K562 (cell line): ENCODE measurements at regions not wholly inside any gene's neighbourhood (a gene's known extent, or its start where the extent isn't known, plus 50 kb on each side); places are given as distances from the start of the nearest gene placed in this dataset.
A peak's percentile ranks its signal among the peaks of the same experiment; 100 is the strongest.

Experiments used
- ATAC-seq: fragments of 200-7000 bp; cut with Tn5 transposase; 3 replicates; pipeline ENCODE4 v1.9.1; 2020; ENCODE audit warnings: moderate library complexity
- BruUV-seq: library from RNA; stranded (reverse); fragments of 400-500 nt; replicated peaks from 2 replicates; lab custom pipeline; 2021; lab: Mats Ljungman, UMichigan
- CTCF ChIA-PET: fragments of 300-600 bp; formaldehyde crosslinking; extraction: SDS; loops from one replicate; lab custom pipeline; 2021; ENCODE audit warnings: low intra/inter-chr PET ratio; lab: Yijun Ruan, JAX
- POLR2A ChIA-PET: fragments of 300-600, 350-650 bp; sonication (Branson Sonifier 250); formaldehyde crosslinking; extraction: SDS; loops from one replicate; lab custom pipeline; 2021; ENCODE audit warnings: antibody characterized with exemption, inconsistent platforms; lab: Yijun Ruan, JAX
- DNase-seq, 4 experiments: peaks; one replicate each; pipeline versions ENCODE4 v3.0.0 to v3.0.0-alpha.2; 2011 to 2018; ENCODE audit warnings: low spot score in 3 of 4, mixed read lengths in 3 of 4; ENCODE audit errors: extremely low read depth in 1 of 4
- FAIRE-seq: peaks from 2 replicates; lab custom pipeline; 2011; peaks lifted over from hg19 to GRCh38; lab: Jason Lieb, UNC
- H2AFZ ChIP-seq: 2 replicates; pipeline ENCODE4 v1.6.0; 2011; ENCODE audit warnings: low read depth, low read length, control low read depth, inconsistent platforms
- H3K27ac ChIP-seq: fragments of 200-600 bp; 3 replicates; pipeline ENCODE4 v1.8.0; 2011; ENCODE audit warnings: low read depth, mild to moderate bottlenecking, control low read depth, inconsistent platforms, low read length, moderate library complexity, mixed read lengths; ENCODE audit errors: extremely low read depth
- H3K27me3 ChIP-seq, 2 experiments: fragments of 300-600 bp in 1 of 2; 2 replicates in 1 of 2; 3 replicates in 1 of 2; pipeline versions ENCODE4 v1.6.0 to v1.8.0; 2011; ENCODE audit warnings: inconsistent platforms in 2 of 2, low read length in 2 of 2, mild to moderate bottlenecking in 1 of 2, mixed read lengths in 1 of 2, moderate library complexity in 1 of 2; ENCODE audit not compliant: control insufficient read depth in 2 of 2, insufficient read depth in 2 of 2
- H3K36me3 ChIP-seq: fragments of 300-600 bp; 3 replicates; pipeline ENCODE4 v1.8.0; 2011; ENCODE audit warnings: mild to moderate bottlenecking, low read length, inconsistent platforms; ENCODE audit not compliant: control insufficient read depth, insufficient read depth
- H3K4me1 ChIP-seq, 2 experiments: fragments of 200-600 bp in 1 of 2; replicated peaks in 1 of 2; 2 replicates in 1 of 2; 3 replicates in 1 of 2; pipeline versions ENCODE4 v1.5.1 to v1.8.0; 2011; ENCODE audit warnings: inconsistent platforms in 2 of 2, low read length in 2 of 2, mild to moderate bottlenecking in 1 of 2, mixed read lengths in 1 of 2, moderate library complexity in 1 of 2; ENCODE audit not compliant: control insufficient read depth in 2 of 2, insufficient read depth in 2 of 2
- H3K4me2 ChIP-seq: 2 replicates; pipeline ENCODE4 v1.6.1; 2011; ENCODE audit warnings: low read length, control low read depth, inconsistent platforms, mixed read lengths; ENCODE audit not compliant: insufficient read depth
- H3K4me3 ChIP-seq: fragments of 200-600 bp; sonication (generic), shearing (Covaris generic); 2 replicates; pipeline ENCODE4 v1.5.1; 2016; ENCODE audit warnings: control low read depth, inconsistent platforms
- H3K79me2 ChIP-seq: fragments of 200-600 bp; 3 replicates; pipeline ENCODE4 v1.8.0; 2011; ENCODE audit warnings: low read length, inconsistent platforms; ENCODE audit not compliant: control insufficient read depth, insufficient read depth
- H3K9ac ChIP-seq, 2 experiments: 2 replicates each; pipeline versions ENCODE4 v1.6.0 to v1.6.1; 2011; ENCODE audit warnings: low read depth in 2 of 2, low read length in 2 of 2, control low read depth in 1 of 2, inconsistent platforms in 1 of 2, mild to moderate bottlenecking in 1 of 2, mixed read lengths in 1 of 2; ENCODE audit not compliant: insufficient read depth in 1 of 2
- H3K9me1 ChIP-seq: one replicate; pipeline ENCODE4 v1.6.0; 2011; ENCODE audit warnings: inconsistent platforms, mild to moderate bottlenecking, low read length, moderate library complexity; ENCODE audit not compliant: control insufficient read depth, insufficient read depth
- H3K9me3 ChIP-seq: replicated peaks from 2 replicates; pipeline ENCODE4 v1.5.1; 2011; ENCODE audit warnings: low read depth, low read length, inconsistent platforms; ENCODE audit not compliant: control insufficient read depth, insufficient read depth
- H4K20me1 ChIP-seq: replicated peaks from 2 replicates; pipeline ENCODE4 v1.6.1; 2011; ENCODE audit warnings: low read length, inconsistent platforms, mixed read lengths; ENCODE audit not compliant: control insufficient read depth, insufficient read depth
- CEBPB ChIP-seq: fragments of 450-650 bp; IDR thresholded peaks from 2 replicates; pipeline ENCODE4 v1.6.1; 2016; ENCODE audit warnings: missing genetic modification characterization, missing compliant biosample characterization
- CEBPG ChIP-seq, 3 experiments: fragments of 200-800 bp in 1 of 3; sonication (Bioruptor generic) in 1 of 3; sonication (generic) in 1 of 3; formaldehyde crosslinking in 1 of 3; IDR thresholded peaks in 2 of 3; conservative IDR thresholded peaks in 1 of 3; 2 replicates each; pipeline versions ENCODE4 v1.6.1 to v1.8.0; 2016 to 2022; ENCODE audit warnings: missing compliant biosample characterization in 2 of 3, missing genetic modification characterization in 2 of 3, mild to moderate bottlenecking in 1 of 3, missing genetic modification reagents in 1 of 3
- POLR2AphosphoS5 ChIP-seq: IDR thresholded peaks from 2 replicates; pipeline ENCODE4 v1.6.1; 2011; ENCODE audit warnings: mild to moderate bottlenecking, low read depth, low read length, moderate library complexity; ENCODE audit not compliant: control insufficient read depth, insufficient read depth
- SMARCA4 ChIP-seq: fragments of 450-650 bp; IDR thresholded peaks from 2 replicates; pipeline ENCODE4 v1.6.1; 2016
- WGBS: fragments of 100-300 bp; shearing (Covaris generic); methylation state at CpG from one replicate; pipeline ENCODE4 v1.1.6; 2016; ENCODE audit warnings: low coverage, mixed read lengths; ENCODE audit not compliant: insufficient coverage; ENCODE audit errors: missing lambda C conversion rate; 5-methylcytosine and 5-hydroxymethylcytosine counted together
- in situ Hi-C: fragments of 300-500 bp; cut with MboI; formaldehyde crosslinking; loops from 4 replicates; pipeline ENCODE4 v1.15.0; 2018; ENCODE audit warnings: inconsistent platforms, mixed read lengths
- intact Hi-C: fragments of 100-400 bp; cut with micrococcal nuclease; formaldehyde crosslinking; loops from 2 replicates; pipeline ENCODE4 v1.14.2; 2022
- TF ChIP-seq, protein P1 (sequence below): fragments of 200-800 bp; sonication (Bioruptor generic); IDR thresholded peaks from 2 replicates; pipeline ENCODE4 v1.6.1; 2017; ENCODE audit warnings: missing genetic modification characterization, missing compliant biosample characterization
- TF ChIP-seq, protein P2 (sequence below), 3 experiments: IDR thresholded peaks in 2 of 3; conservative IDR thresholded peaks in 1 of 3; 2 replicates each; pipeline ENCODE4 v1.5.1; 2011 to 2012; ENCODE audit warnings: low read length in 3 of 3, mild to moderate bottlenecking in 3 of 3, control low read depth in 2 of 3, improper control_type of control experiment in 1 of 3, inconsistent platforms in 1 of 3, low read depth in 1 of 3, mixed read lengths in 1 of 3, moderate library complexity in 1 of 3; ENCODE audit not compliant: insufficient read depth in 2 of 3
- TF ChIP-seq, protein P3 (sequence below): fragments of 250-450 bp; sonication (Bioruptor Pico); IDR thresholded peaks from 2 replicates; pipeline ENCODE4 v1.8.0; 2021; ENCODE audit warnings: mild to moderate bottlenecking, moderate library complexity

DNA sequence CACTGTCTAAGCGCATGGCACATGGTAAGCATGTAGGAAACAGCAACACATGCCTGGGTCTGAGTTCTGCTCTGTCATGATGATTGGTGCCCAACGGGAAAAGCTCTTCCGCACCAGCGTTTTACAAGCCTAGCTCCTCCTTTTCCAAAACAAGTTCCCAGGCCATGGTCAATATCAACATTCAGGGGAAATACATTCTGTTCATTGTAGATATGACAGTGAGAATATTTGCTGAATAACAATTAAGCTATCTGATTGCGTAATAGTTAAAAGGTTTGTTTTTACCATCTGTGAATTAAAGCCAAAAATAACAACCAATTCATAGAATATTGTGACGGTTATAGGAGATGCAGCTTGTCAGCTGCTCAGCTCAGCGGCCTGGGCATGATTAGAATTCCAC lies 404.3 kb upstream of the SLC35B3 start:
- in situ Hi-C loops, result no loop called here
- no peak overlapping the region for H3K4me2 ChIP-seq
- H2AFZ ChIP-seq, result no peak overlapping the region
- TF ChIP-seq, protein P1, sequence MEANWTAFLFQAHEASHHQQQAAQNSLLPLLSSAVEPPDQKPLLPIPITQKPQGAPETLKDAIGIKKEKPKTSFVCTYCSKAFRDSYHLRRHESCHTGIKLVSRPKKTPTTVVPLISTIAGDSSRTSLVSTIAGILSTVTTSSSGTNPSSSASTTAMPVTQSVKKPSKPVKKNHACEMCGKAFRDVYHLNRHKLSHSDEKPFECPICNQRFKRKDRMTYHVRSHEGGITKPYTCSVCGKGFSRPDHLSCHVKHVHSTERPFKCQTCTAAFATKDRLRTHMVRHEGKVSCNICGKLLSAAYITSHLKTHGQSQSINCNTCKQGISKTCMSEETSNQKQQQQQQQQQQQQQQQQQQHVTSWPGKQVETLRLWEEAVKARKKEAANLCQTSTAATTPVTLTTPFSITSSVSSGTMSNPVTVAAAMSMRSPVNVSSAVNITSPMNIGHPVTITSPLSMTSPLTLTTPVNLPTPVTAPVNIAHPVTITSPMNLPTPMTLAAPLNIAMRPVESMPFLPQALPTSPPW (CRISPR knock-in tag), result no peak
- TF ChIP-seq CEBPG (CRISPR knock-in tag; IDR thresholded peaks at IDR 0.05), result no peak
- peak; percentile 38 to 98; a peak in 2 of 4 replicates for TF ChIP-seq CEBPG (tag; conservative IDR thresholded peaks at IDR 0.05 in 1 of 2, IDR thresholded peaks at IDR 0.05 in 1 of 2)
- TF ChIP-seq, protein P2, sequence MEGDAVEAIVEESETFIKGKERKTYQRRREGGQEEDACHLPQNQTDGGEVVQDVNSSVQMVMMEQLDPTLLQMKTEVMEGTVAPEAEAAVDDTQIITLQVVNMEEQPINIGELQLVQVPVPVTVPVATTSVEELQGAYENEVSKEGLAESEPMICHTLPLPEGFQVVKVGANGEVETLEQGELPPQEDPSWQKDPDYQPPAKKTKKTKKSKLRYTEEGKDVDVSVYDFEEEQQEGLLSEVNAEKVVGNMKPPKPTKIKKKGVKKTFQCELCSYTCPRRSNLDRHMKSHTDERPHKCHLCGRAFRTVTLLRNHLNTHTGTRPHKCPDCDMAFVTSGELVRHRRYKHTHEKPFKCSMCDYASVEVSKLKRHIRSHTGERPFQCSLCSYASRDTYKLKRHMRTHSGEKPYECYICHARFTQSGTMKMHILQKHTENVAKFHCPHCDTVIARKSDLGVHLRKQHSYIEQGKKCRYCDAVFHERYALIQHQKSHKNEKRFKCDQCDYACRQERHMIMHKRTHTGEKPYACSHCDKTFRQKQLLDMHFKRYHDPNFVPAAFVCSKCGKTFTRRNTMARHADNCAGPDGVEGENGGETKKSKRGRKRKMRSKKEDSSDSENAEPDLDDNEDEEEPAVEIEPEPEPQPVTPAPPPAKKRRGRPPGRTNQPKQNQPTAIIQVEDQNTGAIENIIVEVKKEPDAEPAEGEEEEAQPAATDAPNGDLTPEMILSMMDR (IDR thresholded peaks at IDR 0.05 in 2 of 3, conservative IDR thresholded peaks at IDR 0.05 in 1 of 3; ENCODE audit: insufficient read depth in 2 of 3, low read depth in 1 of 3, low read length in 3 of 3), result no peak
- peak; percentile 91 for TF ChIP-seq CEBPB
- TF ChIP-seq POLR2AphosphoS5, result no peak
- TF ChIP-seq SMARCA4, result no peak
- TF ChIP-seq, protein P3, sequence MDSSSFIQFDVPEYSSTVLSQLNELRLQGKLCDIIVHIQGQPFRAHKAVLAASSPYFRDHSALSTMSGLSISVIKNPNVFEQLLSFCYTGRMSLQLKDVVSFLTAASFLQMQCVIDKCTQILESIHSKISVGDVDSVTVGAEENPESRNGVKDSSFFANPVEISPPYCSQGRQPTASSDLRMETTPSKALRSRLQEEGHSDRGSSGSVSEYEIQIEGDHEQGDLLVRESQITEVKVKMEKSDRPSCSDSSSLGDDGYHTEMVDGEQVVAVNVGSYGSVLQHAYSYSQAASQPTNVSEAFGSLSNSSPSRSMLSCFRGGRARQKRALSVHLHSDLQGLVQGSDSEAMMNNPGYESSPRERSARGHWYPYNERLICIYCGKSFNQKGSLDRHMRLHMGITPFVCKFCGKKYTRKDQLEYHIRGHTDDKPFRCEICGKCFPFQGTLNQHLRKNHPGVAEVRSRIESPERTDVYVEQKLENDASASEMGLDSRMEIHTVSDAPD (CRISPR knock-in tag), result no peak
- H3K4me3 ChIP-seq, result no peak overlapping the region
- H3K9me3 ChIP-seq, result no peaks in the 10 kb centered on the region
- 1% methylated on average over 7 of the region's 7 CpGs for WGBS
- ATAC-seq (no peak), DNase-seq (no peak), FAIRE-seq (no peak)
- H3K36me3 ChIP-seq, result no peaks in the 10 kb centered on the region
- ChIA-PET POLR2A (no interaction called here), CTCF (no interaction called here)
- no TSS peak for BruUV-seq
- no peaks in the 10 kb centered on the region for H3K4me1 ChIP-seq
- no peak overlapping the region for H3K9ac ChIP-seq
- no peaks in the 10 kb centered on the region for H4K20me1 ChIP-seq
- no peak overlapping the region for H3K27ac ChIP-seq
- no peaks in the 10 kb centered on the region for H3K79me2 ChIP-seq
- H3K27me3 ChIP-seq, result no peaks in the 10 kb centered on the region
- H3K9me1 ChIP-seq, result no peaks in the 10 kb centered on the region
- intact Hi-C loops, result no loop called here
